ENCODE measurements at regions not wholly inside any gene's neighbourhood (a gene's known extent, or its start where the extent isn't known, plus 50 kb on each side); places are given as distances from the start of the nearest gene placed in this dataset.

GRCh38 chr5:168202996-168203395 is 88.4 kb upstream of the WWC1 start:
- Mint-ChIP-seq H3K36me3 (ENCODE audit: insufficient read depth) (no peaks in the 10 kb centered on the region), H3K27me3 (peaks cover 6% of the 10 kb centered on the region), H3K9me3 (ENCODE audit: low read depth) (no peaks in the 10 kb centered on the region), H3K27ac (no peak overlapping the region), H3K4me1 (ENCODE audit: low read depth) (no peaks in the 10 kb centered on the region), H3K4me3 (ENCODE audit: low read depth) (no peak overlapping the region)
- DNase-seq (ENCODE audit: low spot score, unreplicated experiment) = no peak
- TF ChIP-seq CTCF (IDR thresholded peaks at IDR 0.05; ENCODE audit: unreplicated experiment) = no peak

GRCh38 chr5:168204165-168204564 is 87.3 kb upstream of the WWC1 start:
- no peaks in the 10 kb centered on the region for H3K9me3 Mint-ChIP-seq (ENCODE audit: low read depth)
- no peak for DNase-seq (ENCODE audit: low spot score, unreplicated experiment)
- peaks cover 6% of the 10 kb centered on the region for H3K27me3 Mint-ChIP-seq
- H3K4me3 Mint-ChIP-seq (ENCODE audit: low read depth) = no peak overlapping the region
- no peak for TF ChIP-seq CTCF (IDR thresholded peaks at IDR 0.05; ENCODE audit: unreplicated experiment)
- H3K27ac Mint-ChIP-seq = no peak overlapping the region
- no peaks in the 10 kb centered on the region for H3K36me3 Mint-ChIP-seq (ENCODE audit: insufficient read depth)
- H3K4me1 Mint-ChIP-seq (ENCODE audit: low read depth) = no peaks in the 10 kb centered on the region

- H3K9me3 Mint-ChIP-seq (ENCODE audit: low read depth) = no peaks in the 10 kb centered on the region
- DNase-seq (ENCODE audit: low spot score, unreplicated experiment) = no peak
- TF ChIP-seq CTCF (IDR thresholded peaks at IDR 0.05; ENCODE audit: unreplicated experiment) = no peak
Measured at GRCh38 chr5:168207450-168208029, 83.9 kb upstream of the WWC1 start.

GRCh38 chr5:168209244-168209995 is 82.0 kb upstream of the WWC1 start:
- Mint-ChIP-seq H3K9me3 (ENCODE audit: low read depth) (no peaks in the 10 kb centered on the region), H3K27me3 (peaks cover 6% of the 10 kb centered on the region), H3K4me3 (ENCODE audit: low read depth) (no peak overlapping the region), H3K27ac (no peak overlapping the region), H3K4me1 (ENCODE audit: low read depth) (no peaks in the 10 kb centered on the region), H3K36me3 (ENCODE audit: insufficient read depth) (no peaks in the 10 kb centered on the region)
- no peak for TF ChIP-seq CTCF (IDR thresholded peaks at IDR 0.05; ENCODE audit: unreplicated experiment)
- no peak for DNase-seq (ENCODE audit: low spot score, unreplicated experiment)

More at GRCh38 chr5:168207450-168208029, 83.9 kb upstream of the WWC1 start:
- H3K27ac Mint-ChIP-seq = no peak overlapping the region
- no peaks in the 10 kb centered on the region for H3K4me1 Mint-ChIP-seq (ENCODE audit: low read depth)
- no peaks in the 10 kb centered on the region for H3K36me3 Mint-ChIP-seq (ENCODE audit: insufficient read depth)
- H3K4me3 Mint-ChIP-seq (ENCODE audit: low read depth) = no peak overlapping the region
- H3K27me3 Mint-ChIP-seq = peaks cover 6% of the 10 kb centered on the region

GRCh38 chr5:168209997-168210396 is 81.4 kb upstream of the WWC1 start:
- no peak for DNase-seq (ENCODE audit: low spot score, unreplicated experiment)
- H3K4me1 Mint-ChIP-seq (ENCODE audit: low read depth) = no peaks in the 10 kb centered on the region
- TF ChIP-seq CTCF (IDR thresholded peaks at IDR 0.05; ENCODE audit: unreplicated experiment) = no peak
- peaks cover 6% of the 10 kb centered on the region for H3K27me3 Mint-ChIP-seq
- H3K4me3 Mint-ChIP-seq (ENCODE audit: low read depth) = no peak overlapping the region
- H3K9me3 Mint-ChIP-seq (ENCODE audit: low read depth) = no peaks in the 10 kb centered on the region
- H3K27ac Mint-ChIP-seq = no peak overlapping the region
- H3K36me3 Mint-ChIP-seq (ENCODE audit: insufficient read depth) = no peaks in the 10 kb centered on the region
